GM23338 (cell line): ENCODE measurements at regions not wholly inside any gene's neighbourhood (a gene's known extent, or its start where the extent isn't known, plus 50 kb on each side); places are given as distances from the start of the nearest gene placed in this dataset.

Experiments used
- ATAC-seq: fragments of 200-7000 bp; cut with Tn5 transposase; 3 replicates; pipeline ENCODE4 v1.9.1; 2020
- DNase-seq: peaks from one replicate; pipeline ENCODE4 v3.0.0-alpha.2; 2015; ENCODE audit warnings: low spot score
- H2AFZ ChIP-seq: fragments of 200-600 bp; sonication (generic); 2 replicates; pipeline ENCODE4 v1.8.0; 2016; ENCODE audit warnings: antibody characterized with exemption, mild to moderate bottlenecking, moderate library complexity
- H3F3A ChIP-seq: fragments of 200-600 bp; sonication (generic); replicated peaks from 2 replicates; pipeline ENCODE4 v1.8.0; 2017; ENCODE audit warnings: antibody characterized with exemption, mixed run types, low read depth
- H3K27ac ChIP-seq: fragments of 200-600 bp; sonication (generic); 2 replicates; pipeline ENCODE4 v1.6.1; 2016; ENCODE audit warnings: low read depth
- H3K27me3 ChIP-seq: fragments of 200-600 bp; sonication (generic); 2 replicates; pipeline ENCODE4 v1.8.0; 2016; ENCODE audit warnings: mild to moderate bottlenecking, mixed run types, moderate library complexity; ENCODE audit not compliant: insufficient read depth
- H3K36me3 ChIP-seq: fragments of 200-600 bp; sonication (generic); 2 replicates; pipeline ENCODE4 v1.8.0; 2016; ENCODE audit warnings: mild to moderate bottlenecking; ENCODE audit not compliant: insufficient read depth
- H3K4me1 ChIP-seq: fragments of 200-600 bp; sonication (generic); 2 replicates; pipeline ENCODE4 v1.8.0; 2016; ENCODE audit warnings: mild to moderate bottlenecking, moderate library complexity; ENCODE audit not compliant: insufficient read depth
- H3K4me2 ChIP-seq: fragments of 200-600 bp; sonication (generic); 2 replicates; pipeline ENCODE4 v1.7.1; 2017; ENCODE audit warnings: mixed run types
- H3K4me3 ChIP-seq: fragments of 200-600 bp; sonication (generic); 2 replicates; pipeline ENCODE4 v1.6.1; 2016; ENCODE audit warnings: mixed run types
- H3K79me2 ChIP-seq: fragments of 200-600 bp; sonication (generic); replicated peaks from 2 replicates; pipeline ENCODE4 v1.8.0; 2017; ENCODE audit warnings: mild to moderate bottlenecking; ENCODE audit not compliant: insufficient read depth
- H3K9me2 ChIP-seq: fragments of 200-600 bp; sonication (generic); 2 replicates; pipeline ENCODE4 v1.8.0; 2017; ENCODE audit not compliant: insufficient read depth
- H4K20me1 ChIP-seq: fragments of 200-600 bp; sonication (generic); replicated peaks from 2 replicates; pipeline ENCODE4 v1.8.0; 2017; ENCODE audit warnings: mild to moderate bottlenecking; ENCODE audit not compliant: insufficient read depth
- H3K27ac Mint-ChIP-seq: 2 replicates; pipeline ENCODE4 v1.8.0; 2020; ENCODE audit warnings: inconsistent platforms, mild to moderate bottlenecking, moderate library complexity, mixed read lengths
- H3K27me3 Mint-ChIP-seq: 3 replicates; pipeline ENCODE4 v1.8.0; 2022; ENCODE audit warnings: low read depth, mild to moderate bottlenecking, moderate library complexity, mixed read lengths, inconsistent platforms; ENCODE audit not compliant: insufficient read depth, poor library complexity
- H3K36me3 Mint-ChIP-seq: 3 replicates; pipeline ENCODE4 v1.8.0; 2021; ENCODE audit warnings: low read depth, mild to moderate bottlenecking, inconsistent platforms, moderate library complexity, mixed read lengths
- H3K4me1 Mint-ChIP-seq: 3 replicates; pipeline ENCODE4 v1.8.0; 2020; ENCODE audit warnings: mild to moderate bottlenecking, inconsistent platforms, mixed read lengths
- H3K4me3 Mint-ChIP-seq: 3 replicates; pipeline ENCODE4 v1.8.0; 2021; ENCODE audit warnings: moderate library complexity, mild to moderate bottlenecking, inconsistent platforms, mixed read lengths
- H3K9me3 Mint-ChIP-seq: 3 replicates; pipeline ENCODE4 v1.8.0; 2020; ENCODE audit warnings: moderate library complexity, mild to moderate bottlenecking, inconsistent platforms, mixed read lengths
- CREB1 ChIP-seq: fragments of 250-450 bp; sonication (Bioruptor Pico); IDR thresholded peaks from 2 replicates; pipeline ENCODE4 v1.5.0; 2020; ENCODE audit warnings: low read depth, mild to moderate bottlenecking, moderate library complexity
- EZH2 ChIP-seq: fragments of 200-600 bp; sonication (generic); IDR thresholded peaks from one replicate; pipeline ENCODE4 v1.8.0; 2017; ENCODE audit warnings: antibody characterized with exemption, mild to moderate bottlenecking, low read depth; ENCODE audit not compliant: unreplicated experiment
- NANOG ChIP-seq: IDR thresholded peaks from 2 replicates; pipeline ENCODE4 v1.6.1; 2016; ENCODE audit warnings: antibody characterized with exemption, borderline replicate concordance
- POLR2AphosphoS5 ChIP-seq: IDR thresholded peaks from 2 replicates; pipeline ENCODE4 v1.6.1; 2016; ENCODE audit warnings: antibody characterized with exemption, low read depth
- STAT1 ChIP-seq: IDR thresholded peaks from one replicate; pipeline ENCODE4 v1.6.1; 2016; ENCODE audit warnings: antibody characterized with exemption; ENCODE audit not compliant: unreplicated experiment
- TF ChIP-seq, protein P1 (sequence below): IDR thresholded peaks from one replicate; pipeline ENCODE4 v1.6.1; 2018; ENCODE audit warnings: antibody characterized with exemption; ENCODE audit not compliant: unreplicated experiment
- TF ChIP-seq, protein P2 (sequence below), 2 experiments: fragments of 200-600 bp in 1 of 2; sonication (generic) in 1 of 2; conservative IDR thresholded peaks; 2 replicates each; pipeline versions ENCODE4 v1.5.1 to v1.6.1; 2016 to 2017; ENCODE audit warnings: antibody characterized with exemption in 2 of 2, low read depth in 2 of 2, mild to moderate bottlenecking in 2 of 2, moderate library complexity in 1 of 2
- TF ChIP-seq, protein P3 (sequence below): IDR thresholded peaks from 2 replicates; pipeline ENCODE4 v1.6.1; 2016; ENCODE audit warnings: antibody characterized with exemption
- TF ChIP-seq, protein P4 (sequence below): fragments of 250-450 bp; sonication (Bioruptor Pico); IDR thresholded peaks from 2 replicates; pipeline ENCODE4 v1.5.0; 2020; ENCODE audit warnings: mild to moderate bottlenecking, moderate library complexity

GRCh38 chr6:104648347-104648746 lies 211.4 kb downstream of the HACE1 start (continued):
- TF ChIP-seq, protein P1, sequence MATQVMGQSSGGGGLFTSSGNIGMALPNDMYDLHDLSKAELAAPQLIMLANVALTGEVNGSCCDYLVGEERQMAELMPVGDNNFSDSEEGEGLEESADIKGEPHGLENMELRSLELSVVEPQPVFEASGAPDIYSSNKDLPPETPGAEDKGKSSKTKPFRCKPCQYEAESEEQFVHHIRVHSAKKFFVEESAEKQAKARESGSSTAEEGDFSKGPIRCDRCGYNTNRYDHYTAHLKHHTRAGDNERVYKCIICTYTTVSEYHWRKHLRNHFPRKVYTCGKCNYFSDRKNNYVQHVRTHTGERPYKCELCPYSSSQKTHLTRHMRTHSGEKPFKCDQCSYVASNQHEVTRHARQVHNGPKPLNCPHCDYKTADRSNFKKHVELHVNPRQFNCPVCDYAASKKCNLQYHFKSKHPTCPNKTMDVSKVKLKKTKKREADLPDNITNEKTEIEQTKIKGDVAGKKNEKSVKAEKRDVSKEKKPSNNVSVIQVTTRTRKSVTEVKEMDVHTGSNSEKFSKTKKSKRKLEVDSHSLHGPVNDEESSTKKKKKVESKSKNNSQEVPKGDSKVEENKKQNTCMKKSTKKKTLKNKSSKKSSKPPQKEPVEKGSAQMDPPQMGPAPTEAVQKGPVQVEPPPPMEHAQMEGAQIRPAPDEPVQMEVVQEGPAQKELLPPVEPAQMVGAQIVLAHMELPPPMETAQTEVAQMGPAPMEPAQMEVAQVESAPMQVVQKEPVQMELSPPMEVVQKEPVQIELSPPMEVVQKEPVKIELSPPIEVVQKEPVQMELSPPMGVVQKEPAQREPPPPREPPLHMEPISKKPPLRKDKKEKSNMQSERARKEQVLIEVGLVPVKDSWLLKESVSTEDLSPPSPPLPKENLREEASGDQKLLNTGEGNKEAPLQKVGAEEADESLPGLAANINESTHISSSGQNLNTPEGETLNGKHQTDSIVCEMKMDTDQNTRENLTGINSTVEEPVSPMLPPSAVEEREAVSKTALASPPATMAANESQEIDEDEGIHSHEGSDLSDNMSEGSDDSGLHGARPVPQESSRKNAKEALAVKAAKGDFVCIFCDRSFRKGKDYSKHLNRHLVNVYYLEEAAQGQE = no peak
- TF ChIP-seq, protein P2, sequence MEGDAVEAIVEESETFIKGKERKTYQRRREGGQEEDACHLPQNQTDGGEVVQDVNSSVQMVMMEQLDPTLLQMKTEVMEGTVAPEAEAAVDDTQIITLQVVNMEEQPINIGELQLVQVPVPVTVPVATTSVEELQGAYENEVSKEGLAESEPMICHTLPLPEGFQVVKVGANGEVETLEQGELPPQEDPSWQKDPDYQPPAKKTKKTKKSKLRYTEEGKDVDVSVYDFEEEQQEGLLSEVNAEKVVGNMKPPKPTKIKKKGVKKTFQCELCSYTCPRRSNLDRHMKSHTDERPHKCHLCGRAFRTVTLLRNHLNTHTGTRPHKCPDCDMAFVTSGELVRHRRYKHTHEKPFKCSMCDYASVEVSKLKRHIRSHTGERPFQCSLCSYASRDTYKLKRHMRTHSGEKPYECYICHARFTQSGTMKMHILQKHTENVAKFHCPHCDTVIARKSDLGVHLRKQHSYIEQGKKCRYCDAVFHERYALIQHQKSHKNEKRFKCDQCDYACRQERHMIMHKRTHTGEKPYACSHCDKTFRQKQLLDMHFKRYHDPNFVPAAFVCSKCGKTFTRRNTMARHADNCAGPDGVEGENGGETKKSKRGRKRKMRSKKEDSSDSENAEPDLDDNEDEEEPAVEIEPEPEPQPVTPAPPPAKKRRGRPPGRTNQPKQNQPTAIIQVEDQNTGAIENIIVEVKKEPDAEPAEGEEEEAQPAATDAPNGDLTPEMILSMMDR (conservative IDR thresholded peaks at IDR 0.05; ENCODE audit: low read depth in 2 of 2) = no peak
- TF ChIP-seq, protein P3, sequence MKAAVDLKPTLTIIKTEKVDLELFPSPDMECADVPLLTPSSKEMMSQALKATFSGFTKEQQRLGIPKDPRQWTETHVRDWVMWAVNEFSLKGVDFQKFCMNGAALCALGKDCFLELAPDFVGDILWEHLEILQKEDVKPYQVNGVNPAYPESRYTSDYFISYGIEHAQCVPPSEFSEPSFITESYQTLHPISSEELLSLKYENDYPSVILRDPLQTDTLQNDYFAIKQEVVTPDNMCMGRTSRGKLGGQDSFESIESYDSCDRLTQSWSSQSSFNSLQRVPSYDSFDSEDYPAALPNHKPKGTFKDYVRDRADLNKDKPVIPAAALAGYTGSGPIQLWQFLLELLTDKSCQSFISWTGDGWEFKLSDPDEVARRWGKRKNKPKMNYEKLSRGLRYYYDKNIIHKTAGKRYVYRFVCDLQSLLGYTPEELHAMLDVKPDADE = no peak
- TF ChIP-seq STAT1 (no peak), POLR2AphosphoS5 (no peak), CREB1 (CRISPR knock-in tag) (no peak), NANOG (no peak)

- DNase-seq (no peak), ATAC-seq (no peak)
- Mint-ChIP-seq H3K4me3 (no peak overlapping the region), H3K27ac (no peak overlapping the region), H3K27me3 (no peaks in the 10 kb centered on the region), H3K36me3 (no peaks in the 10 kb centered on the region), H3K9me3 (no peaks in the 10 kb centered on the region), H3K4me1 (peaks cover 9% of the 10 kb centered on the region; the same call in 2 of the 3 replicates)
- Histone ChIP-seq H3K9me2 (no peaks in the 10 kb centered on the region), H3K36me3 (no peaks in the 10 kb centered on the region), H3F3A (no peaks in the 10 kb centered on the region), H3K4me1 (0 out of 2 replicates have a peak, but pooled peaks cover 10% of the 10 kb centered on the region), H2AFZ (no peak overlapping the region), H3K27me3 (no peaks in the 10 kb centered on the region), H3K4me3 (no peak overlapping the region), H3K4me2 (no peak overlapping the region), H3K79me2 (no peaks in the 10 kb centered on the region), H3K27ac (no peak overlapping the region), H4K20me1 (no peaks in the 10 kb centered on the region)
- TF ChIP-seq, protein P4, sequence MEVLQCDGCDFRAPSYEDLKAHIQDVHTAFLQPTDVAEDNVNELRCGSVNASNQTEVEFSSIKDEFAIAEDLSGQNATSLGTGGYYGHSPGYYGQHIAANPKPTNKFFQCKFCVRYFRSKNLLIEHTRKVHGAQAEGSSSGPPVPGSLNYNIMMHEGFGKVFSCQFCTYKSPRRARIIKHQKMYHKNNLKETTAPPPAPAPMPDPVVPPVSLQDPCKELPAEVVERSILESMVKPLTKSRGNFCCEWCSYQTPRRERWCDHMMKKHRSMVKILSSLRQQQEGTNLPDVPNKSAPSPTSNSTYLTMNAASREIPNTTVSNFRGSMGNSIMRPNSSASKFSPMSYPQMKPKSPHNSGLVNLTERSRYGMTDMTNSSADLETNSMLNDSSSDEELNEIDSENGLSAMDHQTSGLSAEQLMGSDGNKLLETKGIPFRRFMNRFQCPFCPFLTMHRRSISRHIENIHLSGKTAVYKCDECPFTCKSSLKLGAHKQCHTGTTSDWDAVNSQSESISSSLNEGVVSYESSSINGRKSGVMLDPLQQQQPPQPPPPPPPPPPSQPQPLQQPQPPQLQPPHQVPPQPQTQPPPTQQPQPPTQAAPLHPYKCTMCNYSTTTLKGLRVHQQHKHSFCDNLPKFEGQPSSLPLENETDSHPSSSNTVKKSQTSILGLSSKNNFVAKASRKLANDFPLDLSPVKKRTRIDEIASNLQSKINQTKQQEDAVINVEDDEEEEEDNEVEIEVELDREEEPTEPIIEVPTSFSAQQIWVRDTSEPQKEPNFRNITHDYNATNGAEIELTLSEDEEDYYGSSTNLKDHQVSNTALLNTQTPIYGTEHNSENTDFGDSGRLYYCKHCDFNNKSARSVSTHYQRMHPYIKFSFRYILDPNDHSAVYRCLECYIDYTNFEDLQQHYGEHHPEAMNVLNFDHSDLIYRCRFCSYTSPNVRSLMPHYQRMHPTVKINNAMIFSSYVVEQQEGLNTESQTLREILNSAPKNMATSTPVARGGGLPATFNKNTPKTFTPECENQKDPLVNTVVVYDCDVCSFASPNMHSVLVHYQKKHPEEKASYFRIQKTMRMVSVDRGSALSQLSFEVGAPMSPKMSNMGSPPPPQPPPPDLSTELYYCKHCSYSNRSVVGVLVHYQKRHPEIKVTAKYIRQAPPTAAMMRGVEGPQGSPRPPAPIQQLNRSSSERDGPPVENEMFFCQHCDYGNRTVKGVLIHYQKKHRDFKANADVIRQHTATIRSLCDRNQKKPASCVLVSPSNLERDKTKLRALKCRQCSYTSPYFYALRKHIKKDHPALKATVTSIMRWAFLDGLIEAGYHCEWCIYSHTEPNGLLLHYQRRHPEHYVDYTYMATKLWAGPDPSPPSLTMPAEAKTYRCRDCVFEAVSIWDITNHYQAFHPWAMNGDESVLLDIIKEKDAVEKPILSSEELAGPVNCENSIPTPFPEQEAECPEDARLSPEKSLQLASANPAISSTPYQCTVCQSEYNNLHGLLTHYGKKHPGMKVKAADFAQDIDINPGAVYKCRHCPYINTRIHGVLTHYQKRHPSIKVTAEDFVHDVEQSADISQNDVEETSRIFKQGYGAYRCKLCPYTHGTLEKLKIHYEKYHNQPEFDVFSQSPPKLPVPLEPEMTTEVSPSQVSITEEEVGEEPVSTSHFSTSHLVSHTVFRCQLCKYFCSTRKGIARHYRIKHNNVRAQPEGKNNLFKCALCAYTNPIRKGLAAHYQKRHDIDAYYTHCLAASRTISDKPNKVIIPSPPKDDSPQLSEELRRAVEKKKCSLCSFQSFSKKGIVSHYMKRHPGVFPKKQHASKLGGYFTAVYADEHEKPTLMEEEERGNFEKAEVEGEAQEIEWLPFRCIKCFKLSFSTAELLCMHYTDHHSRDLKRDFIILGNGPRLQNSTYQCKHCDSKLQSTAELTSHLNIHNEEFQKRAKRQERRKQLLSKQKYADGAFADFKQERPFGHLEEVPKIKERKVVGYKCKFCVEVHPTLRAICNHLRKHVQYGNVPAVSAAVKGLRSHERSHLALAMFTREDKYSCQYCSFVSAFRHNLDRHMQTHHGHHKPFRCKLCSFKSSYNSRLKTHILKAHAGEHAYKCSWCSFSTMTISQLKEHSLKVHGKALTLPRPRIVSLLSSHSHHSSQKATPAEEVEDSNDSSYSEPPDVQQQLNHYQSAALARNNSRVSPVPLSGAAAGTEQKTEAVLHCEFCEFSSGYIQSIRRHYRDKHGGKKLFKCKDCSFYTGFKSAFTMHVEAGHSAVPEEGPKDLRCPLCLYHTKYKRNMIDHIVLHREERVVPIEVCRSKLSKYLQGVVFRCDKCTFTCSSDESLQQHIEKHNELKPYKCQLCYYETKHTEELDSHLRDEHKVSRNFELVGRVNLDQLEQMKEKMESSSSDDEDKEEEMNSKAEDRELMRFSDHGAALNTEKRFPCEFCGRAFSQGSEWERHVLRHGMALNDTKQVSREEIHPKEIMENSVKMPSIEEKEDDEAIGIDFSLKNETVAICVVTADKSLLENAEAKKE (CRISPR knock-in tag) = no peak
- TF ChIP-seq, protein P1 = no peak
- no peak for TF ChIP-seq EZH2
Measured at GRCh38 chr6:104644848-104645247, 214.9 kb downstream of the HACE1 start.
